Tibial nerve (tissue), 4 donors: ENCODE measurements at regions not wholly inside any gene's neighbourhood (a gene's known extent, or its start where the extent isn't known, plus 50 kb on each side); places are given as distances from the start of the nearest gene placed in this dataset.

Experiments used
- EP300 ChIP-seq, 2 donors: sonication (generic); formaldehyde crosslinking; IDR thresholded peaks; one replicate each; pipeline ENCODE4 v1.6.1; 2017; ENCODE audit warnings: antibody characterized with exemption in 2 of 2, mild to moderate bottlenecking in 1 of 2
- POLR2A ChIP-seq, 2 donors: fragments of 450-650 bp; IDR thresholded peaks; one replicate each; pipeline ENCODE4 v1.6.1; 2017; ENCODE audit warnings: antibody characterized with exemption in 2 of 2, mild to moderate bottlenecking in 2 of 2, moderate library complexity in 2 of 2
- TF ChIP-seq, protein P1 (sequence below), 5 experiments: fragments of 200-600 bp in 3 of 5; fragments of 450-650 bp in 2 of 5; sonication (generic) in 3 of 5; IDR thresholded peaks; one replicate each; pipeline ENCODE4 v1.5.1; 2016 to 2019; ENCODE audit warnings: antibody characterized with exemption in 5 of 5, mild to moderate bottlenecking in 3 of 5, moderate library complexity in 2 of 5

DNA sequence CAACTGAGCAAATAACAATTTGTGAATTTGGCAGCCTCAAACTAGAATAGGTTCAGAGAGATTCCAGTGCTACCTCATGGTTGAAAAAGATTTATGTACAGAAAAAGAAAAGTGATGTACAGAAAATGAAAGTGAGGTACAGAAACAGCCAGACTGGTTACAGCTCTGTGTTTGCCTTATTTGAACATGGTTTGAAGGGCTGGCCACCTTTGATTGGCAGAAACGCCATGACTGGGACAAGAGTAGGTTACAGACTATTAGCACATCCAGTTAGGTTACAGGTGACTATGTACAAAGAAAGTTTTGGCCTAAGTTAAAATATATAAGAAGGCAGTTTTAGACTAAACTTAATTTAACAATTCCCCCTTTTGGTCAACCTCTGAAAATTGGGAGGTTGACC, 309.4 kb downstream of the BTG1 start:
- TF ChIP-seq, protein P1, sequence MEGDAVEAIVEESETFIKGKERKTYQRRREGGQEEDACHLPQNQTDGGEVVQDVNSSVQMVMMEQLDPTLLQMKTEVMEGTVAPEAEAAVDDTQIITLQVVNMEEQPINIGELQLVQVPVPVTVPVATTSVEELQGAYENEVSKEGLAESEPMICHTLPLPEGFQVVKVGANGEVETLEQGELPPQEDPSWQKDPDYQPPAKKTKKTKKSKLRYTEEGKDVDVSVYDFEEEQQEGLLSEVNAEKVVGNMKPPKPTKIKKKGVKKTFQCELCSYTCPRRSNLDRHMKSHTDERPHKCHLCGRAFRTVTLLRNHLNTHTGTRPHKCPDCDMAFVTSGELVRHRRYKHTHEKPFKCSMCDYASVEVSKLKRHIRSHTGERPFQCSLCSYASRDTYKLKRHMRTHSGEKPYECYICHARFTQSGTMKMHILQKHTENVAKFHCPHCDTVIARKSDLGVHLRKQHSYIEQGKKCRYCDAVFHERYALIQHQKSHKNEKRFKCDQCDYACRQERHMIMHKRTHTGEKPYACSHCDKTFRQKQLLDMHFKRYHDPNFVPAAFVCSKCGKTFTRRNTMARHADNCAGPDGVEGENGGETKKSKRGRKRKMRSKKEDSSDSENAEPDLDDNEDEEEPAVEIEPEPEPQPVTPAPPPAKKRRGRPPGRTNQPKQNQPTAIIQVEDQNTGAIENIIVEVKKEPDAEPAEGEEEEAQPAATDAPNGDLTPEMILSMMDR (IDR thresholded peaks at IDR 0.05) = no peak
- TF ChIP-seq POLR2A (IDR thresholded peaks at IDR 0.05) = no peak
- no peak for TF ChIP-seq EP300 (IDR thresholded peaks at IDR 0.05)
